A673 (cell line): ENCODE measurements at regions not wholly inside any gene's neighbourhood (a gene's known extent, or its start where the extent isn't known, plus 50 kb on each side); places are given as distances from the start of the nearest gene placed in this dataset.

ENCODE experiments used
- EZH2 ChIP-seq: fragments of 200-600 bp; sonication (generic); IDR thresholded peaks from 2 replicates; pipeline ENCODE4 v1.6.1; 2017; ENCODE audit warnings: borderline replicate concordance, low read depth, mild to moderate bottlenecking, mixed read lengths, antibody characterized with exemption, low read length; ENCODE audit not compliant: poor library complexity, severe bottlenecking
- TF ChIP-seq, protein P1 (sequence below): fragments of 300-800, 200-600 bp; sonication (generic); conservative IDR thresholded peaks from 2 replicates; pipeline ENCODE4 v1.5.1; 2017; ENCODE audit warnings: low read depth, mild to moderate bottlenecking, antibody characterized with exemption, low read length, moderate library complexity, mixed read lengths

GRCh38 chr10:23528419-23528818, 89.5 kb downstream of the OTUD1 start:
- TF ChIP-seq, protein P1, sequence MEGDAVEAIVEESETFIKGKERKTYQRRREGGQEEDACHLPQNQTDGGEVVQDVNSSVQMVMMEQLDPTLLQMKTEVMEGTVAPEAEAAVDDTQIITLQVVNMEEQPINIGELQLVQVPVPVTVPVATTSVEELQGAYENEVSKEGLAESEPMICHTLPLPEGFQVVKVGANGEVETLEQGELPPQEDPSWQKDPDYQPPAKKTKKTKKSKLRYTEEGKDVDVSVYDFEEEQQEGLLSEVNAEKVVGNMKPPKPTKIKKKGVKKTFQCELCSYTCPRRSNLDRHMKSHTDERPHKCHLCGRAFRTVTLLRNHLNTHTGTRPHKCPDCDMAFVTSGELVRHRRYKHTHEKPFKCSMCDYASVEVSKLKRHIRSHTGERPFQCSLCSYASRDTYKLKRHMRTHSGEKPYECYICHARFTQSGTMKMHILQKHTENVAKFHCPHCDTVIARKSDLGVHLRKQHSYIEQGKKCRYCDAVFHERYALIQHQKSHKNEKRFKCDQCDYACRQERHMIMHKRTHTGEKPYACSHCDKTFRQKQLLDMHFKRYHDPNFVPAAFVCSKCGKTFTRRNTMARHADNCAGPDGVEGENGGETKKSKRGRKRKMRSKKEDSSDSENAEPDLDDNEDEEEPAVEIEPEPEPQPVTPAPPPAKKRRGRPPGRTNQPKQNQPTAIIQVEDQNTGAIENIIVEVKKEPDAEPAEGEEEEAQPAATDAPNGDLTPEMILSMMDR = no peak
- TF ChIP-seq EZH2 = no peak
